Sigmoid colon (tissue), 6 donors: ENCODE measurements at regions not wholly inside any gene's neighbourhood (a gene's known extent, or its start where the extent isn't known, plus 50 kb on each side); places are given as distances from the start of the nearest gene placed in this dataset.

Experiments used
- DNase-seq: peaks from one replicate; pipeline ENCODE4 v3.0.0-alpha.2; 2019
- H3K27ac ChIP-seq, 4 donors: fragments of 200-600 bp; sonication (generic); one replicate each; pipeline ENCODE4 v1.5.1; 2016 to 2019; ENCODE audit warnings: mild to moderate bottlenecking in 1 of 4
- H3K27me3 ChIP-seq, 3 donors: fragments of 200-600 bp; sonication (generic); one replicate each; pipeline ENCODE4 v1.5.1; 2019; ENCODE audit warnings: mild to moderate bottlenecking in 1 of 3
- H3K36me3 ChIP-seq, 4 donors: fragments of 200-600 bp; sonication (generic); one replicate each; pipeline ENCODE4 v1.5.1; 2016 to 2019
- H3K4me1 ChIP-seq, 4 donors: fragments of 200-600 bp; sonication (generic); one replicate each; pipeline ENCODE4 v1.5.1; 2017 to 2019
- H3K4me3 ChIP-seq, 4 donors: fragments of 200-600 bp; sonication (generic); one replicate each; pipeline ENCODE4 v1.5.1; 2017 to 2019; ENCODE audit warnings: mild to moderate bottlenecking in 2 of 4, moderate library complexity in 1 of 4
- H3K9me3 ChIP-seq, 4 donors: fragments of 200-600 bp in 3 of 4; sonication (generic) in 3 of 4; one replicate each; pipeline versions ENCODE4 v1.5.1 to v1.6.1; 2013 to 2019
- CTCF ChIP-seq, 4 experiments: fragments of 450-650 bp in 3 of 4; fragments of 200-600 bp in 1 of 4; IDR thresholded peaks; one replicate each; pipeline ENCODE4 v1.5.1; 2016 to 2019; ENCODE audit warnings: antibody characterized with exemption in 4 of 4, mild to moderate bottlenecking in 3 of 4, moderate library complexity in 2 of 4
- EP300 ChIP-seq, 4 donors: sonication (generic); formaldehyde crosslinking; IDR thresholded peaks; one replicate each; pipeline ENCODE4 v1.6.1; 2017; ENCODE audit warnings: antibody characterized with exemption in 4 of 4
- POLR2A ChIP-seq, 2 donors: fragments of 450-650 bp; IDR thresholded peaks; one replicate each; pipeline ENCODE4 v1.6.1; 2016; ENCODE audit warnings: antibody characterized with exemption in 2 of 2, mild to moderate bottlenecking in 2 of 2, moderate library complexity in 2 of 2
- POLR2AphosphoS5 ChIP-seq, 4 donors: sonication (generic); formaldehyde crosslinking; IDR thresholded peaks; one replicate each; pipeline ENCODE4 v1.6.1; 2017; ENCODE audit warnings: antibody characterized with exemption in 4 of 4
- WGBS, 2 donors: extraction: QIAGEN DNeasy Blood & Tissue Kit; methylation state at CpG; one replicate each; pipeline ENCODE4 v1.1.7; 2013; 5-methylcytosine and 5-hydroxymethylcytosine counted together
- intact Hi-C: fragments of 100-400 bp; cut with DNase I; formaldehyde crosslinking; loops from one replicate; pipeline ENCODE4 v1.15.1; 2023
- small RNA-seq, 3 donors: library from RNA; depleted of rRNA; stranded (forward); fragments of <200 nt; gene quantifications; one replicate each; pipeline ENCODE3, GENCODE V24; 2016
- donor health status: healthy with polysubstance abuse.
- donor health status: healthy.

GRCh38 chr1:147046189-147046862 lies 108.2 kb downstream of the NBPF12 start:
- no peak for TF ChIP-seq POLR2A (IDR thresholded peaks at IDR 0.05)
- TF ChIP-seq POLR2AphosphoS5 (IDR thresholded peaks at IDR 0.05) = no peak
- TF ChIP-seq CTCF (IDR thresholded peaks at IDR 0.05) = no peak
- TF ChIP-seq EP300 (IDR thresholded peaks at IDR 0.05) = no peak
- intact Hi-C loops = no loop called here
- no peaks in the 10 kb centered on the region for H3K4me1 ChIP-seq
- WGBS, 2 donors = 48 to 66% methylated on average over 1 of the region's 1 CpG
- H3K27me3 ChIP-seq = no peaks in the 10 kb centered on the region
- DNase-seq = no peak
- no peaks in the 10 kb centered on the region for H3K36me3 ChIP-seq
- H3K4me3 ChIP-seq = no peak overlapping the region
- no peak overlapping the region for H3K27ac ChIP-seq
- H3K9me3 ChIP-seq = no peaks in the 10 kb centered on the region

Small RNA genes lying in the stretch of these regions (small RNA-seq; reads per million reads assigned to genes)
- 0 reads per million in 3 donors for gene RNU1-151P
